GM18873 (cell line): ENCODE measurements at regions not wholly inside any gene's neighbourhood (a gene's known extent, or its start where the extent isn't known, plus 50 kb on each side); places are given as distances from the start of the nearest gene placed in this dataset.

Source experiments
- ATAC-seq: cut with Tn5 transposase; IDR thresholded peaks from one replicate; pipeline ENCODE4 v1.9.1; 2021; ENCODE audit warnings: mild to moderate bottlenecking, moderate library complexity, moderate number of reproducible peaks; ENCODE audit not compliant: unreplicated experiment, low FRiP score

GRCh38 chr20:11217326-11218172 is 543.8 kb upstream of the JAG1 start:
- no peak for ATAC-seq

- ATAC-seq, result no peak
These were observed 544.4 kb upstream of the JAG1 start for GRCh38 chr20:11218173-11218680.

GRCh38 chr20:11219192-11219591 is 545.4 kb upstream of the JAG1 start:
- ATAC-seq, result no peak

- no peak for ATAC-seq
These were observed 547.2 kb upstream of the JAG1 start for GRCh38 chr20:11221046-11221445.

- ATAC-seq, result no peak
These were observed 548.4 kb upstream of the JAG1 start for GRCh38 chr20:11222243-11222642.

GRCh38 chr20:11227602-11228001 is 553.8 kb upstream of the JAG1 start:
- ATAC-seq, result no peak

GRCh38 chr20:11229772-11230171 is 556.0 kb upstream of the JAG1 start:
- no peak for ATAC-seq

GRCh38 chr20:11230999-11231398 is 557.2 kb upstream of the JAG1 start:
- no peak for ATAC-seq

- no peak for ATAC-seq
These were observed 558.2 kb upstream of the JAG1 start for GRCh38 chr20:11231742-11232648.

GRCh38 chr20:11232896-11233295 is 559.1 kb upstream of the JAG1 start:
- no peak for ATAC-seq

GRCh38 chr20:11234181-11234580 is 560.4 kb upstream of the JAG1 start:
- no peak for ATAC-seq

GRCh38 chr20:11234608-11235007 is 560.8 kb upstream of the JAG1 start:
- ATAC-seq, result no peak

GRCh38 chr20:11235058-11235457 is 561.3 kb upstream of the JAG1 start:
- no peak for ATAC-seq

- ATAC-seq, result no peak
These were observed 568.5 kb upstream of the JAG1 start for GRCh38 chr20:11242320-11242719.

- no peak for ATAC-seq
These were observed 571.6 kb upstream of the JAG1 start for GRCh38 chr20:11245431-11245830.

- no peak for ATAC-seq
These were observed 572.5 kb upstream of the JAG1 start for GRCh38 chr20:11246251-11246775.

- no peak for ATAC-seq
These were observed 573.5 kb upstream of the JAG1 start for GRCh38 chr20:11247046-11248010.

GRCh38 chr20:11248011-11248409 is 574.2 kb upstream of the JAG1 start:
- no peak for ATAC-seq

- no peak for ATAC-seq
These were observed 575.2 kb upstream of the JAG1 start for GRCh38 chr20:11248687-11249638.
